HG03025 (cell line): ENCODE measurements at regions not wholly inside any gene's neighbourhood (a gene's known extent, or its start where the extent isn't known, plus 50 kb on each side); places are given as distances from the start of the nearest gene placed in this dataset.
"Not testable (repeated sequence)": the region's sequence is repeated elsewhere in the genome, so short reads cannot be mapped to it uniquely, and the experiment has no call there.

Experiments
- ATAC-seq: cut with Tn5 transposase; IDR thresholded peaks from one replicate; pipeline ENCODE4 v1.9.1; 2021; ENCODE audit warnings: mild to moderate bottlenecking, moderate library complexity; ENCODE audit not compliant: unreplicated experiment, low FRiP score

DNA sequence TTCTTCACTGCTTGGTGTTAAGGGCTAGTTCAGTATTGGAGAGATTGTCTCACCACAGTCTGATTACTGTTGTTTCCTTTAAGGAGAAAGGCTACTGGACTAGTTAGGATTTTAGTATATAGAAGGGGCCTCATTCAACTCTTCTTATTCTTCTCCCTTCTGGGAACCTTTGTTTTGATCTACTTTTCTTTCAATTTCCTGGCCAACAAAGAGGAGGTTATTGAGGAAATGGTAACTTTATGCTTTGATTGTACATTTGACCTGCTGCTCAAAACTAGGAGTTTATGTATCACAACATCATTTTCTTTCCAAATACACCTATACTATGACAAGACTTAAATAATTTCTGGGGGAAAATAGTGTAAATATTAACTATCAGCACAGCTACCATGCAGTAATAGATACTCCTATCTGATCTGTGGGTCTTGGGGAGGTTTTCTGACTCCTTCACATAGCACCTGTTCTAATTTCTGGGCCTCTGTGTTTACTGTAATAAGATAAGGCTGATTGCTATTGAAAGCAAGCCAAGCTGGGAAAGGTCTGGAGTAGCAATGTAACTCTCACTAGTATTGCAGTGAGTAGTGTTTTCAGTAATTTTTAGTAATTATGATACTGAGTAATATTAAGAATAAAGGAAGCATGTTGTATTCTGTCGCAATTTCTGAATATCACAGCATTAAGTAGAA is 395.3 kb downstream of the NUP35 start:
- ATAC-seq: no peak

- ATAC-seq: no peak
Measured at GRCh38 chr2:183521911-183522310, 397.7 kb downstream of the NUP35 start.

DNA sequence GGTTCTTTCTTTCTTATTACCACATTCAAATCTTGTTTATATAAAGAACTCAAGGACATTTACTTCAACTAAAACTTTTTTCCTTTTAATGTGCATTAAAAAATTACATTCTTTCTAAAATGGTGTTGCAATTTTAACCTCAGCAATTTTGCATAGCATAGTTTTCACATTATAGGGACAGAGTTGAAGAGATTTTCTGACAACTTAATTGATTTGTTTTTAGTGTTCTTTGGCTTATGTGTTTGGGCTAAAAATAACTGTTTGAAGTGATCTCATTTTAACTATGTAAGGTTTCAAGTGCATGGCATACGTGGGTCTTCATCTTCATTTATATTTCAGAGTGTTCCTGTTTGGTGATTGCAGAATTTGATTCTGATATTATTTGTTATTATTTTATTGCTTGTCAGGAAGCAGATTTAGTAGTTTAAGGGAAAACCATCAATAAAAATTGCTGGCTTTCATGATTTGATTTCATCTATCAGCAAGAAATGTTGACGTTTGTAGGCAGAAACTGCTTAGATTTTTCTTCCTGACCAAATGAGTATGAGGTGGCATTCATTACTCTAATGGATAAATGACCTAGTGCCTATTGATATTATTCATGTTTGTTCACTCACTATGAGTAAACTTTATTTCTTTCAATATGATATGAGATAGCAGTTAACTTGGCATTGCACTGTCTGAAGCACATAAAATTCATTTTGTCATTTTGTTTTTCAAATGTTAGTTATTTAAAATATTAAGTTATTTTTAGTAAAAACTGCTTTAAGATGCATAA is 398.4 kb downstream of the NUP35 start:
- no peak for ATAC-seq

DNA sequence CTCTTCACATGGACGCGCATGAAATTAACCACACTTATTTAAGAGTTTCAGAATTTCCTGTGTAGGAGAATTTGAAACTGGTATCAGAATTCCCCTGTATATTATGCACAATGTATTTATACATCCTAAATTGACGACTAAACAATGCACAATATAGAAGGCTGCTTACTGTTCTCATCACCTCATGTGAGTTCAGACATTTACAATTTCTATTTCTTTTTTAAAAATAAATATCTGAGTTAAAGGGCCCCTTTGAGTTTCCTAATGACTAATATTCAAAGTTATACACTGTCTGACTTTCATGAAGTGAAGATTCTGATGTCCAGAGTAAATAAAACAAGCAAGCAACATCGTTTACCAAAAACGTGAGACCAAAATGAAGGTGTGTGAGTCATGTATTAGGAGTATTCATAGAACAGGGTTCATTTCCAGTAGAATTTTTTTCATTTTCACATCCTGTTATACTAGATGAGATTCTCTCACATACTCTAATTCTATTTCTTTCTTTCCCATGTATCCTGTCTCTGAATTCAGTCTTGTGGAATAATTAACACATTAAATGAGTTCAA is 406.2 kb downstream of the NUP35 start:
- peak; percentile 65 for ATAC-seq

DNA sequence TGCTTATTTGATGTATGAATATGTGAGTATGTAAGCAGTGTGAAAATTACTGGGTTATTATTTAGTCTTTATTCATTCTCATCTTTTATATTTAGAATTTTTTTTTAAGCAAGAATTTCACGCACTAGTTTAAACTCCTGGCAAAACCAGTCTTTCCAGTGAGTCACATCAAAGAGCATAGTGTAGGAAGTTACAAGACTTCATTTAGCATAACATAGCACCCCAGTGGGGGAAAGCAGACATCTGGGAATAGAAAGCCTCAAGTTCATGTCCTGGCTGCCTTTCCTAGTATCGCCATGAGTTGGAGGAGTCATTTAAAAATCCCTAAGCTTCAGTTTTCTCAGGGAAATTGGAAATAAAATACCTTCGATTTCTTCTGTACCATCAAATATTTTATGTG is 408.3 kb downstream of the NUP35 start:
- no peak for ATAC-seq

DNA sequence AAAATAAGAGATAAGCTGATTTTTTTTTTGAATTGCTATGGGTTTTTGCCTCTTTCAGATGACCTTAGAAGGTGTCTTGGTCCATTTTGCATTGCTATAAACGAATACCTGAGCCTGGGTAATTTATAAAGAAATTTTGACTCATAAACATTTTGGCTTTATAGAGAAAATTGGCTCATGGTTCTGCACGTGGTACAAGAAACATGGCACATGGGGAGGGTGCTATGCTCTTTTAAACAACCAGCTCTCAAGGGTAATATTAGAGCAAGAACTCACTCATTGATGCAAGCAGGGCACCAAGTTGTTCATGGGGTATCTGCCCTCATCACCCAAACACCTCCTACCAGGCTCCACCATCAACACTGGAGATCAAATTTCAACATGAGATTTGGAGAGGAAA is 408.8 kb downstream of the NUP35 start:
- ATAC-seq: no peak

- no peak for ATAC-seq
Measured at GRCh38 chr2:183536290-183536689, 412.0 kb downstream of the NUP35 start.

DNA sequence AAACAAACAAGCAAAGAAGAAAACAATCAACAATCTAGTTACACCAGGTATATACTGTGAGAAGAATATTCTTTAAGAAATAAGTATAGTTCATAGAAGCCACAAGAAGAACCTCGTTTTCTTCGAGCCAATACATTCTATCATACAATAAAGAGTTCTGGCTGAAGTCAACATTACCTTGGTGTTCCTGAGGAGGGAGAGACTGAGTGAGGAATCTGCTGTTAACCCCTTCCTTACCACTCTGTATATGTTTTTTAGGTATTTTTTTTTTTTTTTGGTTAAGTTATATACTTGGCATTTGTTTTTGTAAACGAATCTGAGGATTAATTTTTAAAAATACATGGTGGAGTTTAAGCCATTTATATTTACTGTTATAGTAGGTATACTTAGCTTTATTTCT is 412.5 kb downstream of the NUP35 start:
- ATAC-seq: no peak

GRCh38 chr2:183541766-183542165 is 417.5 kb downstream of the NUP35 start:
- no peak for ATAC-seq

DNA sequence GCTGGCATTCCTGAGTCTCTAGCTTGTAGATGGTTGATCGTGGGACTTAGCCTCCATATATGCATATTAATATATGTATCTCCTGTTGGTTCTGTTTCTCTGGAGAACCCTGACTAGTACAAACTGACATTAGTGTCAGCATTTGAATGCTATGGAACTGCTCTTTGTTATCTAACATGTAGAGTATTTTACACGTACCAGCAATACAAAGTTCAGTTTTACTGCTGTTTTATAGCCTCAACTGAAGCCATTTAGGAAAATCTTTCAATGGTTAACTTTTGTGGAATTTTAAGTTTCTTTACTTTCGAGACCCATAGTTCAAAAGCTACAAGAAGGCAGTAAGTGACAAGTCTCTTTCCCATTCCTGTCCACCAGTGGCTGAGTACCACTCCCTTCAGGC is 418.4 kb downstream of the NUP35 start:
- no peak for ATAC-seq

- ATAC-seq: no peak
Measured at GRCh38 chr2:183543222-183543621, 419.0 kb downstream of the NUP35 start.

DNA sequence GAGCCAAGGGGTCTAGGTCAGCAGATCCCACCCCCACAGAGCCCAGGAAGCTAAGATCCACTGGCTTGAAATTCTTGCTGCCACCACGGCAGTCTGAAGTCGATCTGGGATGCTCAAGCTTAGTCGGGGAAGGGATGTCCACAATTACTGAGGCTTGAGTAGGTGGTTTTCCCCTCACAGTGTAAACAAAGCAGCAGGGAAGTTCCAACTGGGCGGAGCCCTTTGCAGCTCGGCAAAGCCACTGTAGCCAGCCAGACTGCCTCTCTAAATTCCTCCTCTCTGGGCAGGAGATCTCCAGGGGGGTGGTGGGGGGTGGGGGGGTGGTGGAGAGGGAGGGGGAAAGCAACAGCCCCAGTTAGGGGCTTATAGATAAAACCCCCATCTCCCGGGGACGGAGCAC is 419.5 kb downstream of the NUP35 start:
- no peak for ATAC-seq

- ATAC-seq: not testable (repeated sequence)
Measured at GRCh38 chr2:183546560-183547350, 422.5 kb downstream of the NUP35 start.

- no peak for ATAC-seq
Measured at GRCh38 chr2:183552716-183553115, 428.5 kb downstream of the NUP35 start.

DNA sequence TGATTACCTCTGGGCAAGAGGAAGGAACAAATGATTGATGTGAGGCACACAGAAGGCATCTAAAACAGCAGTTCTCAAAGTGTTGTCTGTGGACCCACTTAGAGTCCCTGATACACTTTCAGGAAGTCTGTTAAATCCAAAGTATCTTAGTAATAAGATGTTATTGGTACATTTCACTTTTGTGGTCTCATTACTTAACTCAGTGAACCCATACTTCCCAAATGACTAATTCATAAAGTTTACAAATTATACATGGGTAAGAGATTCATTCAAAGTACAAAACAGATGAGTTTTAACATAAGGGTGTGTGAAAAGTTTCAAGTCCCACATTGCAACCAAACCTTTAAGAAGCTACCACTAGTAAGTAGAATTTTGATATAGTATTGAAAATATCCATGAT is 440.5 kb downstream of the NUP35 start:
- no peak for ATAC-seq

DNA sequence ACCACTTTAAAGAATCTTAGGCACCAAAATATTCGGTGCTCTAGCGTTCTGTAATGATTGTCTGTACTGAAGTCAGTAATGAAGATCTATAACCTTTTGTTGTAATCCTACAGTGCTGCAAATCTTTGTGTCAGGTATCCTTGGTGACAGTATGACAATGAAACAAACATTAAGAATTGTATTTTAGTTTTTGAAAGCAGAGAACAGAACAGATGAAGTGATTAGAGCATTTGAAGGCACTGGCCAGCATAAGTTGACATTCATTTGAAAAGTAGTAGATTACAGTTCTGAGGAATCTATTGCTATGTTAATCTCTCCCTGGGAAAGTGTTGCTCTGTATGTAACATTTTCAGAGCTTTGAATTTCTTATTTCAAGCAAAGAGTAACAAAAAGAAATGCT is 451.2 kb downstream of the NUP35 start:
- no peak for ATAC-seq

- ATAC-seq: no peak
Measured at GRCh38 chr2:183579686-183580085, 455.4 kb downstream of the NUP35 start.

- ATAC-seq: no peak
Measured at GRCh38 chr2:183592271-183592670, 468.0 kb downstream of the NUP35 start.

DNA sequence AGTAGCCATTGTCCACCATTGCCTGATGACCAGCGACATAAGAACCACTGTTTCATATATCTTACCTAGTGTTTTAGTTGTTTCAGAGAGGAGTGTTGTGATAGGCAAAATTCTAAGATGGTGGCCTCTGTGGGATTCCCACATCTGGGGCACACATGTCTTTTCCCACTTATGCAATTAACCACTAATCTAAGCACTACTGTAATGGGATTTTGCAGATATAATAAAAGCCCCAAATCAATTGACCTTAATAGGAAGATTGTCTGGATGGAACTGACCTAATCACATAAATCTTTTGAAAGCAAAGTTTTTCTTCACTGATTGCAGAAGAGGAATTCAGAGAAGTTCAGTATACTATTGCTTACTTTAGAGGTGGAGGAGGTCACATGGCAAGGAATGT is 469.9 kb downstream of the NUP35 start:
- ATAC-seq: no peak

GRCh38 chr2:183597841-183598240 is 473.6 kb downstream of the NUP35 start:
- no peak for ATAC-seq

DNA sequence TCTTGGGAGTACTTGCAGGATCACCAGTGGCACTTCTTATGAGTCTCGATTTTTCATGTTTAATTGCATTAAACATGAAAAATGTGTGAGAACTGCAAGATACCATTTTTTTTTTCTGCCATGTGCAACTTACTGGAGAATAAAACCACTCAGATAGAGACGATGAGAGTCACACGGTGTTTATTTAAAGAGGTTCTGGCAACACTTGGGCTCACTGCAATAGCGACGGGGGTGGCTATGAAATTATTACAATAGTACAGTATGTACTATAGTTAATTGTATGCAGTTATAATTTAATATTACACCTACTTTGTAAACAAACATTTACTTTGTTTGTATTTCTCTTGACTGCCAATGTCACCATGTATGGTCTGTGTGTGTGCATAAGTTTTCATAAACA is 479.8 kb downstream of the NUP35 start:
- ATAC-seq: no peak
